AG10803 (cell line): ENCODE measurements at regions not wholly inside any gene's neighbourhood (a gene's known extent, or its start where the extent isn't known, plus 50 kb on each side); places are given as distances from the start of the nearest gene placed in this dataset.

Source experiments
- DNase-seq: peaks from one replicate; pipeline ENCODE4 v3.0.0; 2010; ENCODE audit warnings: low read depth
- H3K4me3 ChIP-seq: 2 replicates; pipeline ENCODE4 v1.5.1; 2011; ENCODE audit warnings: mild to moderate bottlenecking, low read length, control low read depth
- CTCF ChIP-seq: conservative IDR thresholded peaks from 2 replicates; pipeline ENCODE4 v1.5.1; 2011; ENCODE audit warnings: mild to moderate bottlenecking, low read length, control low read depth, inconsistent platforms

DNA sequence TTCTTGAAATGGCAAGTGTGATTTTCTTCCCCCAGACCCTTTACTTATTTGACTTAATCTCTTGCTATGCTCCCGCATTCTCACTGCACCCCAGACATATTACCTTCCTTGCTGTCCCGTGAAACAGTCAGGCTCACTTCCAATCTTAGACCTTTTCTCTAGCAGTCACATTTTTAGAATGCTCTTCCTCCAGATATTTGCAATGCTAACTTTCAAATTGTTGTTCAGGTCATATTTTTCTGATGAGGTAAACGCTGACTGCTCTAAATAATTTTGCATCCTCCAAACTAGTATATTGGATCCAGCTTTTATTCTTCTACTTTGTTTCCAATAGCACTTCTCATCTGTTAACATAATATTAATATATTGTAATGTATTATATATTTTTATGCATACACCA is 648.2 kb upstream of the NEGR1 start:
- H3K4me3 ChIP-seq: no peak overlapping the region
- DNase-seq: no peak
- TF ChIP-seq CTCF: no peak

DNA sequence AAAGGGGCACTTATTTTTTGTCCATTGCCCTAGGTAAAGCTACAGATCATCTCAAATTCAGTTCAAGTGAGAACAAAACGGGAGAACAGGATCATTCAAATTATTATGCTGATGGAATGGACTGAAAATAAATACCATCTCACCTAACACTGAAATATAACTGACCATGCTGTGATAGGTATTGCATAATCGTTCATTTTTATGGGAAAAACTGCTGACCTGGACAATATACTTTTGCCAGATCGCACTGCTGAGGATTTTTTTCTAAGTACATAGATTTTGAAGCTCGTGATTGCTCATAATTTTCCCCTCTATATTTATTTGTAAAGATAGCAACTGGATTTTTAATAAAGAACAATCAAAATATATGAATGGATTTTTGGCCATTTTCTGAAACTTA is 636.6 kb upstream of the NEGR1 start:
- DNase-seq: no peak
- no peak overlapping the region for H3K4me3 ChIP-seq
- TF ChIP-seq CTCF: no peak

DNA sequence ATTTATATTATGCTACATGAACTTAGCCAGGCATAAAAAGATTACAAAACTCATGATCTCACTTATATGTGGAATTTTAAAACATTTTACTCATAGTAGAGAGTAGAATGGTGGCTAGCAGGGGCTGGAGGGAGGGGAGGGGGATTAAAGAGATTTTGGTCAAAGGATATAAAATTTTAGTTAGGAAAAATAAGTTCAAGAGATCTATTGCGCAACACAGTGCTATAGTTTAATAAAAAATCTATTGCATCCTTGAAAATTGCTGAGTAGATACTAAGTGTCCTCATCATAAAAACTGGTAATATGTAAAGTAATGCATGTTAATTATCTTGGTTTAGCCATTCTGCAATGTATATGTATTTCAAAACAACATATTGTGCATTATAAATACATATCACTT is 635.6 kb upstream of the NEGR1 start:
- no peak for DNase-seq
- no peak overlapping the region for H3K4me3 ChIP-seq
- TF ChIP-seq CTCF: no peak

GRCh38 chr1:72915581-72915980 is 633.2 kb upstream of the NEGR1 start:
- no peak for DNase-seq
- TF ChIP-seq CTCF: no peak
- no peak overlapping the region for H3K4me3 ChIP-seq

- no peak for TF ChIP-seq CTCF
Observed at GRCh38 chr1:72911656-72912055, 629.3 kb upstream of the NEGR1 start.

GRCh38 chr1:72896256-72896655 is 613.9 kb upstream of the NEGR1 start:
- DNase-seq: no peak
- no peak for TF ChIP-seq CTCF
- H3K4me3 ChIP-seq: no peak overlapping the region

More at GRCh38 chr1:72911656-72912055, 629.3 kb upstream of the NEGR1 start:
- DNase-seq: no peak
- no peak overlapping the region for H3K4me3 ChIP-seq

DNA sequence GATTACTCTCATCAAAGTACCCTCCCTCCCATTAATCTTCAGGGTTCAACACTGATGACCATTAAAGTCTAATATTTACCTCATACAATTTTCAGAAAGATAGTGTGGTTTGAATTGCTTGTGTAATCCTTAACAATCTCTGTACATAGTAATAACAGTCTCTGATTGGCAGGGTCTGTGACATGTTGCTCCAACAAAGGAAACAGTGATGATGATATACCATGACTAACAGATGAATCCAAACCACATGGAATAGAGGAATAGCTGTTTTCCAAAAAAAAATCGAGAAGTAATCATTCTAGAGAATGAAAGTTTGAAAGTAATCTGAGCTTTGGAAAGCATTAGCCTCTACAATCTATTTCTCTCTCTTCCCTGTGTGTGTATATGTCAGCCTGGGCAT is 610.1 kb upstream of the NEGR1 start:
- TF ChIP-seq CTCF: no peak

More for the DNA sequence above, 610.1 kb upstream of the NEGR1 start:
- DNase-seq: peak; percentile 0
- H3K4me3 ChIP-seq: no peak overlapping the region
